Activated T-cell treated with anti-CD3 and anti-CD28 coated beads, Interleukin-2, amount 50 U/mL, for 4 hours (primary cell): ENCODE measurements at regions not wholly inside any gene's neighbourhood (a gene's known extent, or its start where the extent isn't known, plus 50 kb on each side); places are given as distances from the start of the nearest gene placed in this dataset.
A peak's percentile ranks its signal among the peaks of the same experiment; 100 is the strongest.
"Not testable (repeated sequence)": the region's sequence is repeated elsewhere in the genome, so short reads cannot be mapped to it uniquely, and the experiment has no call there.

Source experiments
- ATAC-seq, 2 donors: fragments of 200-7000 bp; cut with Tn5 transposase; one replicate each; pipeline ENCODE4 v1.10.0; 2021
- DNase-seq: peaks from one replicate; pipeline ENCODE4 v3.0.0-alpha.2; 2020
- H3K27me3 Mint-ChIP-seq: one replicate; pipeline ENCODE4 v1.8.0; 2021; ENCODE audit warnings: low read depth, mixed read lengths
- H3K36me3 Mint-ChIP-seq: one replicate; pipeline ENCODE4 v1.8.0; 2022; ENCODE audit warnings: mixed read lengths; ENCODE audit not compliant: insufficient read depth
- H3K4me1 Mint-ChIP-seq: one replicate; pipeline ENCODE4 v1.8.0; 2021; ENCODE audit warnings: low read depth, mixed read lengths
- H3K4me3 Mint-ChIP-seq: one replicate; pipeline ENCODE4 v1.8.0; 2021; ENCODE audit warnings: mild to moderate bottlenecking, moderate library complexity, mixed read lengths
- H3K9me3 Mint-ChIP-seq: one replicate; pipeline ENCODE4 v1.8.0; 2021; ENCODE audit warnings: mixed read lengths

DNA sequence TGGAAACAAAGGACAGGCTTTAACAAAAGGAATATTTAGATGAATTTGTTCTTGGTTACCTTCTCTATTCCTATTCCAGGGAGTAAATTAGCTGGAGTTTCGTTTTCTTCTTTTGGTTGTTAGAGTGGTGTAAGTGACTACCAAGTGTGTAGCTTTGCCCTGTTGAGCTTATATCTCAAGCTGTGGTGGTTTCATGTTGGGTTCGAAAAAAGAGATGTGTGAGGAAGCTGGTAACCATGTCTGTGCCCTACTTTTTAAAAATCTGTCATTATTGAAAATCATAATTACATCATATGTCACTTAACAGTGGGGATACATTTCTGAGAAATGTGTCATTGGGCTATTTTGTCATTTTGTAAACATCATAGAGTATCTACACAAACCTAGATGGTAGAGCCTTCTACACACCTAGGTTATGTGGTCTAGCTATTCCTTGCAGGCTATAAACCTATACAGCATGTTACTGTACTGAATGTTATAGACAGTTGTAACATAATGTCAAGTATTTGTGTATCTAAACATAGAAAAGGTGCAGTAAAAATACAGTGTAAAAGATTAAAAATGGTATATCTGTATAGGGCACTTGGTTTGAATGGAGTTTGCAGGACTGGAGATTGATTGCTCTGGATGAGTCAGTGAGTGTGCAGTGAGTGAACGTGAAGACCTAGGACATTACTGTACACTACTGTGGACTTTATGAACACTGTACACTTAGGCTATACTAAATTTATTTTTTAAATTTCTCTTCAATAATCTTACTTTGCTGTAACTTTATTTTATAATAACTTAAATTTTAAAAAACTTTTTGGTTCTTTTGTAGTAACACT is 90.4 kb downstream of the SEPTIN7 start:
- Mint-ChIP-seq H3K36me3 (peaks cover 38% of the 10 kb centered on the region), H3K4me3 (no peak overlapping the region), H3K9me3 (no peaks in the 10 kb centered on the region), H3K27me3 (no peaks in the 10 kb centered on the region), H3K4me1 (peaks cover 32% of the 10 kb centered on the region)
- ATAC-seq (no peak), DNase-seq (no peak)

DNA sequence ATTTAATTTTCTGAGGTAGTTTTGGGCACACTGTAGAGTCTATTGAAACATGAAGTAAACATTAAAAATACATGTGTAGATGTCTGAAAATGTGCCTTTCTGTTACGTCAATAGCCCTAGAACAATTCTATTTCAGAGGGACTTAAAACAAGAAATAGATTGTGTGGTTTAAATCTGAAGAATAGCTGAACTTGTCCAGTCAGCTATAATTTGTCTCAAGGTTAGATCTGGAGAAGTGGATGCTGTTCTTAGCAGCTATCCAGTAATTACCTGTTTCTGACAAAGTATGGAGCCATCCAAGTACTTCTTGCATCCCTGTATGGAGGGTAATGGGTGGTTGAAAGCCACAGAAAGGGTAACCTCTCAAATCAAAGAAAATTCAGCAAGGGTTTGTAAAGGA is 92.8 kb downstream of the SEPTIN7 start:
- no peak overlapping the region for H3K4me3 Mint-ChIP-seq
- H3K27me3 Mint-ChIP-seq, result no peaks in the 10 kb centered on the region
- no peaks in the 10 kb centered on the region for H3K9me3 Mint-ChIP-seq
- DNase-seq, result no peak
- H3K36me3 Mint-ChIP-seq, result peaks cover 29% of the 10 kb centered on the region
- ATAC-seq, result no peak
- H3K4me1 Mint-ChIP-seq, result peaks cover 35% of the 10 kb centered on the region

DNA sequence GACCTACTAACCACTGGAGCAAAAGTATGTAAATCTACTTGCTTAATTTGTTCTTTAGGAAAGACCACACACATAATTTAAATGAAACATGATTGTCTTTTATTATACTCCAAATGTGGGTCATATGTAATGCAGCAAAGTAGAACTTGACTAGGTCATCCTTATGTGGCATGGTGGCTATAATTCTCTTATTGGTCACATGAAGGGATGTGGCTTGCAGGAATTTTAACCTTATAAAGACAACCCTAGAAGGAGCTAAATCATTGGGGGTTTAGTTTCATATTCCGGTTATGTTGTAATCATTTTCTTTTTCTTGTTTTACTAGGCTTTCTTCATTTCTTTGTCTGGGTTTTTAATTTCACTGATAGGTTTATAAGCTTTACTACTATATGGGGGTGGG is 93.9 kb downstream of the SEPTIN7 start:
- DNase-seq (no peak), ATAC-seq (no peak)
- no peak overlapping the region for H3K4me3 Mint-ChIP-seq
- no peaks in the 10 kb centered on the region for H3K9me3 Mint-ChIP-seq
- H3K36me3 Mint-ChIP-seq, result peaks cover 23% of the 10 kb centered on the region
- no peaks in the 10 kb centered on the region for H3K27me3 Mint-ChIP-seq
- H3K4me1 Mint-ChIP-seq, result peaks cover 29% of the 10 kb centered on the region

DNA sequence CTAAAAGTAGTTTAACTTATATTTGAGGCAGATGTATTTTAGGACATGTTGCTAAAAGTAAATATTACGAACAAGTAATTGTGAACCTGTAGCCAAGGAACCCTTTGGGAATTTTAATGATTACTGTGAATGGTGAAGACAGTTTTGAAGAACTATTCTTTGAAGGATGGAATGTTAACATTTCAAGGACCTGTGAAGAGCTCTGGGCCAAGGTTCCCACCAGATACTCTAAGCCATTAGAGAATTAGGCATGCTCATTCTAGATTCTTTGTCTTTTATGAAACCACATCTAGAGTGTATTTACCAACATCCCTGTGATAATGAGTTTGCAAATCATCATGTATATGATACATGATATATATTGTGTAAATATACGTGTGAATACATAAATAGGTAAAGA is 99.8 kb downstream of the SEPTIN7 start:
- H3K4me3 Mint-ChIP-seq, result no peak overlapping the region
- H3K27me3 Mint-ChIP-seq, result no peaks in the 10 kb centered on the region
- no peaks in the 10 kb centered on the region for H3K9me3 Mint-ChIP-seq
- peaks cover 11% of the 10 kb centered on the region for H3K36me3 Mint-ChIP-seq
- no peak for ATAC-seq
- no peak for DNase-seq
- H3K4me1 Mint-ChIP-seq, result peaks cover 4% of the 10 kb centered on the region

DNA sequence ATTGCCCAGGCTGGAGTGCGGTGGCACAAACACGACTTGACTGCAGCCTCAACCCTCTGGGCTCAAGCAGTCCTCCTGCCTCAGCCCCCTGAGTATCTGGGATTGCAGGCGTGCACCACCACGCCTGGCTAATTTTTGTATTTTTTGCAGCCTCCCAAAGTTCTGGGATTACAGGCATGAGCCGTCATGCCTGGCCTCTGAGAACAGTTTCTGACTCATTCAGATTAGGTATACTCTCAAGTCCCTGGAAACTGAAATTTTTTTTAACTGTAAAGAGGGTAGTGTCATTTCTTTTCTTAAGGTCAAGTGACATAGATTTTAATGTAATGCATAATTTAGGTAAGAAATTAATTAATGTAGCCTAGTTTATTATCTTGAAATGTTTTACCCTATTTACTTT is 104.7 kb downstream of the SEPTIN7 start:
- Mint-ChIP-seq H3K9me3 (no peaks in the 10 kb centered on the region), H3K36me3 (peaks cover 11% of the 10 kb centered on the region)

DNA sequence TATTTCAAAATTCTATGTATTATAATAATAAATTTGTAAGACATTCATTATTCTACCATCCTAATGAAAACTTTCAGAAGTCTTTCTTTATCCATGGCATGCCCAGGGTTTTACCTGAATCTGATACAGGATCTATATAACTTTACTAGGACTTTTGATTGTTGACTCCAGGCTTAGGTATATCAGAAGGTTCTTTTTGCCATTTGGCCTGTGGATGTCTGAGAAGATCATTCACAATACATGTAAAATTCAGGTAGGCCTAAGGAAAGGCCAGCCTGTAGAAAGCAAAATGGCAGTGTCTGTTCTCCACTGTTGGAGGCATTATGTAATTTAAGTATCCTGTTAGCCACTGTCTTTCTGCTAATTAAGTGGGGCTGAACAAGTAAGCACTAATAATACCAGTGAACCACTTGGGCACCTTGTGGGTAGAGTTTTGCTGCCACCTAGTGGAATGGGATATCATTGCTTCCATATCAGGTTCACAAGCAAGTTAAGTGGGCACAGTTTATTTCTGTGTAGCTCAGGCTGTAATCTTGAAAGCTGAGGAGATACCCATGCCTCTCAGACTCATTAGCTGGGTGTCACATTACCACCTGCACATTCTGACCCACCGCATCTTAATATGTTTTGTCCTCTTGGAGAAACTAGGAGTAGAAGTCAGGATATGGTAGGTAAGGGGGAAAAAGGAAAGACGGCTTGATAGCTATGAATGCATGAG is 105.5 kb downstream of the SEPTIN7 start:
- peaks cover 11% of the 10 kb centered on the region for H3K36me3 Mint-ChIP-seq
- no peaks in the 10 kb centered on the region for H3K9me3 Mint-ChIP-seq
- H3K27me3 Mint-ChIP-seq, result no peaks in the 10 kb centered on the region
- peaks cover 2% of the 10 kb centered on the region for H3K4me1 Mint-ChIP-seq
- H3K4me3 Mint-ChIP-seq, result no peak overlapping the region
- ATAC-seq (peak; percentile 82 to 90), DNase-seq (peak; percentile 60)

More for the DNA sequence above, 104.7 kb downstream of the SEPTIN7 start:
- no peak for ATAC-seq
- Mint-ChIP-seq H3K4me3 (no peak overlapping the region), H3K27me3 (no peaks in the 10 kb centered on the region), H3K4me1 (peaks cover 2% of the 10 kb centered on the region)
- no peak for DNase-seq

DNA sequence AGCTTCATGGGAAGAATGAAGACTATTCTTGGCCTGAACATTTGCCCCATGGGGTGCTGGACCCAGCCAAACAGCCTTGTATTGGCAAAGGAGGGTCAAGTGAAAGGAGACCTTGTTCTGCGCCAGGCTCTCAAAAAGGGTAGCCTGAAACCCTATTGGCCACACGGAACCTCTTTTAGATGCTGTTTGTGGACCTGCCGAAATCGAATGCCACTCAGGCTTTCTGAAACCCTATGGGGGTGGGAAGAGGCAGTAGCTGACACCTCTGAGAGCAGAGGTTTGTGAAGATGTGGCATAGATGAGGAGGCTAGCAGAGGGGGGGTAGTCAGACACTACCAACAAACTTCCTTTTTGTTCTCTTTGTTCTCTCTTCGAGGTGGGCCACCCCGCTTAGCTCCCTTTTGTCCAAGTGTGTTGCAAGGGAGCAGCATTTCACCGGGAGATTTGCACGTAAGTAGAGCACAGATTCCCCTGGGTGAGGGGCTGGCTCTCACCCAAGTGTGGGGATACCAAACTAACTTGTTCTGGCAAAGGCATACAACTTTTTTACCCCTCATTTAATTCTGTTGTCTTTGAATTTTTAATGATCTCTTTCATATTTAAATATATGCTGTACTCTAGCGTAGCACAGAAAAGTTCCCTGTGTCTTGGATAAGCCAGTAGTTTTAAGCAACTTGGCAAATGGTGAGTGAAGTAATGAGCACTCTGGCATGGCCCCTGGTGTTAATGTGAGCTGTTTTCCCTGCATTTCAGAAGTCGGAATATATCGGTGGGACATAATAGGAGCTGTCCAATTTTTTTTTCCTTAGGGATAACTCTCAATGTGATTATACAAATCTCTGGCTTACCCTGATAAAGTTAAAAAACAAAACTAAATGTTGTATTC is 107.7 kb downstream of the SEPTIN7 start:
- Mint-ChIP-seq H3K36me3 (peaks cover 23% of the 10 kb centered on the region), H3K27me3 (no peaks in the 10 kb centered on the region), H3K9me3 (no peaks in the 10 kb centered on the region), H3K4me1 (peaks cover 2% of the 10 kb centered on the region), H3K4me3 (no peak overlapping the region)
- DNase-seq, result no peak
- peak; percentile 28 to 40 for ATAC-seq

DNA sequence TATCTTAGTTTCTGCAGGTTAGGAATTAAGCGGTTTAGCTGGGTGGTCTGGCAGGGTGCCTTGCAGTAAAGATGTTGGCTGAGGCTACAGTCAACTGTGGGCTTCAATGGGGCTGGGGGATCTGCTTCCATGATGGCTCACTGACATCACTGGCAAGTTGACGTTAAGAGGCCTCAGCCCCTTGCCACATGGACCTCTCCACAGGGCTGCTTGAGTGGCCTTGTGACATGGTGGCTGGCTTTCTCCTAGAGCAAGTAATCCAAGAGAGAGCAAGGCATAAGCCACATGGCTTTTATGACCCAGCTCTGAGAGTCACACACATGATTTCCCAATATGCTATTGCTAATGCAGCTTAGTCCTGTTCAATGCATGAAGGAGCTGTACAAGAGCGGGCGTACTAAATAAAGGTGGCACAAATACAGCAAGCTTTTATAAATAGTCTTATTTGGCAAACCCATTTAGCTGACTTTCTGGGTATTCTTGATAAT is 109.1 kb downstream of the SEPTIN7 start:
- Mint-ChIP-seq H3K27me3 (no peaks in the 10 kb centered on the region), H3K9me3 (no peaks in the 10 kb centered on the region), H3K4me3 (no peak overlapping the region), H3K4me1 (peaks cover 2% of the 10 kb centered on the region), H3K36me3 (peaks cover 20% of the 10 kb centered on the region)
- DNase-seq (no peak), ATAC-seq (no peak)

DNA sequence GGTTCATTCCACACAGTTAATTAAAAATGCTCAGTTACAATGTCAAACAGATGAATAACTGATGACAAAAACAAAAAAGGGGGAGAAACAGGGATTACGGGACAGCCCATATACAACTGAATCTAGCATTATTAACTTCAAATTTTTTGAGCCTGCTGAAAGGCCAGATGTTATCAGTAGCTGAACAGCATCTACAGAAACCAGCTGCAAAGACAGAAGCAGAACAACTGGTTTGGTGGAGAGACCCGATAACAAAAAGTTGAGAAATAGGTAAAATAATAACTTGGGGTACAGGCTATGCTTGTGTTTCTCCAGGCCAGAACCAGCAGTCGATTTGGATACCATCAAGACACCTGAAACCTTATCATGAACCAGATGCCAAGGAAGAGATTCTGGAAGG is 109.8 kb downstream of the SEPTIN7 start:
- H3K36me3 Mint-ChIP-seq, result peaks cover 20% of the 10 kb centered on the region
- not testable (repeated sequence) for ATAC-seq, H3K9me3 Mint-ChIP-seq, H3K4me3 Mint-ChIP-seq, DNase-seq, H3K27me3 Mint-ChIP-seq, H3K4me1 Mint-ChIP-seq

DNA sequence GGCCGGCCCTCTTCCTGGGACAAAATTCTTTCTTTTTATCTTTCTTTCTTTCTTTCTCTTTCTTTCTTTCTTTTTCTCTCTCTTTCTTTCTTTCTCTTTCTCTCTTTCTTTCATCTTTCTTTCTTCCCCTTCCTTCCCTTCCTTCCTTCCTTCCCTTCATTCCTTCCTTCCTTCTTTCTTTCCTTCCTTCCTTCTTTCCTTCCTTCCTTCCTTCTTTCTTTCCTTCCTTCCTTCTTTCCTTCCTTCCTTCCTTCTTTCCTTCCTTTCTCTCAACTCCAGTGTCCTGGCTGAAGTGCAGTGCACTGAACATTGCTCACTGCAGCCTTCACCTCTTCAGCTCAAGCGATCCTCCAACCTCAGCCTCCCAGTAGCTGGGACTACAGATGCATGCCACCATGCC is 112.5 kb downstream of the SEPTIN7 start:
- not testable (repeated sequence) for ATAC-seq, H3K4me1 Mint-ChIP-seq, H3K4me3 Mint-ChIP-seq, DNase-seq, H3K9me3 Mint-ChIP-seq, H3K27me3 Mint-ChIP-seq
- peaks cover 15% of the 10 kb centered on the region for H3K36me3 Mint-ChIP-seq

DNA sequence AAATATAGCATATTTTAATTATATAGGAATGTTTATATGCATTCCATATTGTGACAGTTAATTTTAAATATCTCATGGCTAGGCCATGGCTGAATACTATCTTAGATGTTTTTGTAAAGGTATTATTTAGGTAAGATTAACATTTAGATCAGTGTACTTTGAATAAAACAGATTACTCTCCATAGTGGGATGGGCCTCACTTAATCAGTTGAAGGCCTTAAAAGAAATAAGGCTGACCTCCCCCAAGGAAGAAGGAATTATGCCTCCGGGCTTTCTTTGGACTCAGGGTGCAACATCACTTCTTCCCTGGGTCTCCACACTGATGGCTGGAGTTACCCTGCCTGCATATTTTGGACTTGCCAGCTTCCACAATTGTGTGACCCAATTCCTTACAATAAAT is 113.4 kb downstream of the SEPTIN7 start:
- not testable (repeated sequence) for H3K4me3 Mint-ChIP-seq, DNase-seq, H3K4me1 Mint-ChIP-seq, H3K9me3 Mint-ChIP-seq, ATAC-seq, H3K27me3 Mint-ChIP-seq
- H3K36me3 Mint-ChIP-seq, result peaks cover 15% of the 10 kb centered on the region

DNA sequence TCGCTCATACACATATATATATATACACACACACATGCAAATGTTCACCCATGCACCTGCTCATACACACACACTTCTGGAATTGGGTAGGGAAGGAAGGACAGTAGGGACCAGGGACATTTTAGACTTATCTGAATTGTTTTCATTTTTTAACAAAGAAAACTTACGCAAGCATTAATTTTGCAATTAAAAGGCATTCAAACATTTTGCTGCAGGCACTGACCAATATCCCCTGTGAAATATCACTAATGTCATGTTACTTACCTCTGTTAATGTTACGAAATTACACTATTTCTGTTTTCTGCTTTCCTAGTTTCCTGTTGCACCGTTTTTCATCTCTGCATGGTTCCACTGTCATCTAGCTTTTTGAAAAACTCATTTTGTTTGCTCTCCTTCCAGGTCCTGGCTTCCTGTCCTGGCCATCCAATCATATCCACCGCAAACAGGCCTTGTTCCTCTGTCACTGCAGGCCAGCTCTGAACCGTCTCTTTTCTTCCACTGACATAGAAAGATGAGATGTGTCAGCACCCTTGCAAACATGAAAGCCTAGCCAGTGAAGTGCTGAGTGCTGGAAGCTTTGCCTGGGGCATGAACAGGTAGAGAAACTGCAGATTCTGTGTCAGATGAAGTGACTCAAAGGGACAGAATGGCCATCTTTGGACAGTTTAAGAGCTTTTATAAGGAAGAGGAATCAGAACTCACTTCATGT is 114.5 kb downstream of the SEPTIN7 start:
- DNase-seq, H3K4me3 Mint-ChIP-seq, H3K27me3 Mint-ChIP-seq, ATAC-seq, H3K4me1 Mint-ChIP-seq, H3K9me3 Mint-ChIP-seq: not testable (repeated sequence)
- peaks cover 15% of the 10 kb centered on the region for H3K36me3 Mint-ChIP-seq

DNA sequence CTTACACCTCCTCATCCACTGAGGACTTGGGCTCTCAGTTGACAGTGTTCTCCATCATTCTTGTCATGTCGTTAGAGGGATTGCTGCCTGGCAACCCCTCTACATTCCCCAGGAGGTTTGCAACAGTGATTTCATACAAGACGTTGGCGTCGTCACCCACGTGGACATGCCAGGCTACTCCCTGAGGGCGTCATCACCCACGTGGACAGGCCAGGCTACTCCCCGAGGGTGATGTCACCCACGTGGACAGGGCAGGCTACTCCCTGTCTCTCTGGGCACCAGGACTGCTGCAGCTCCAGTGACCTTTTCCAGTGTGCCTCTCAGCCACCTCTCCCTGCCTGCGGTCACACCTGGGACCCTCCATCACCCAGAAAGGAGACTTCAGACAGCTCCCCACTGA is 117.4 kb downstream of the SEPTIN7 start:
- ATAC-seq, H3K27me3 Mint-ChIP-seq, H3K4me1 Mint-ChIP-seq, H3K9me3 Mint-ChIP-seq, DNase-seq, H3K4me3 Mint-ChIP-seq, H3K36me3 Mint-ChIP-seq: not testable (repeated sequence)

DNA sequence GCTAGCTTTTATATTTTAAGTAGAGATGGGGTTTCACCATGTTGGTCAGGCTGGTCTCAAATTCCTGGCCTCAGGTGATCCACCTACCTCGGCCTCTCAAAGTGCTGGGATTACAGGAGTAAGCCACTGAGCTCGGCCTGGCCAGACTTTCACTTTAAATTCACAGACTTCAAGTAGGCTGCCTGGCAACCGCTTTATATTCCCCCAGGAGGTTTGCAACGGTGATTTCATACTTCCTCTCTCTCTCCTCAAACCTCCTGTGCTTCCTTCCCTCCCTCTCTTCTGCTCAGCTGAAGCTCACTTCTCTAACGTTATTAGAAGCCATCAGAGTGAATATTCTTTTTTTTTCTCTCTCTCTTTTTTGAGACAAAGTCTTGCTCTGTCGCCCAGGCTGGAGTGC is 118.8 kb downstream of the SEPTIN7 start:
- not testable (repeated sequence) for H3K4me3 Mint-ChIP-seq, ATAC-seq, H3K36me3 Mint-ChIP-seq, DNase-seq, H3K4me1 Mint-ChIP-seq, H3K9me3 Mint-ChIP-seq, H3K27me3 Mint-ChIP-seq
